ENCODE measurements at regions not wholly inside any gene's neighbourhood (a gene's known extent, or its start where the extent isn't known, plus 50 kb on each side); places are given as distances from the start of the nearest gene placed in this dataset.

DNA sequence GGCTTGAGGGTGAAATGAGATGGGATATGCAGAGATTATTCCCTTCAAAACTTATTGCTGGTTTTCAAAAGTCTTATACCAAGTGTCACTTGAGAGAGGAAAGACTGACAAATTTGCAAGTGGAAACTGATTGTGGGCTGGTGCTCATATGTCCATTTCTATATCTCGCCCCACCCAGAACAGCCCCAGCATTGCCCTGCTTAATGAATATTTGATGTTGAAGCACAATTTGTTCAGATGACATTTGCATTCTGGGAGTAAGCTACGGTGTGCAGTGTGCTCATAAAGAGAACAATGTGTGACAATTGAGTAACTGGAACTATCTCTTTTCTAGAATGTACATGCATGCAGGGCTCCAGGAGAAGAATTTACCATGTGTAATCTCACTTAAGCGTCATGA, 223.5 kb upstream of the TRPC5 start:
- Histone ChIP-seq H3K9me3 (no peaks in the 10 kb centered on the region), H3K27me3 (peaks cover 0 to 9% (median 0%) of the 10 kb centered on the region in 9 donors), H3K27ac (no peak overlapping the region), H3K36me3 (no peaks in the 10 kb centered on the region), H3K4me1 (no peaks in the 10 kb centered on the region), H3K4me3 (no peak overlapping the region)
- intact Hi-C loops (cut with DNase I) = no loop called here
- ATAC-seq (no peak), DNase-seq (no peak)
- no peak for TF ChIP-seq POLR2A (IDR thresholded peaks at IDR 0.05)
- TF ChIP-seq, protein P1, sequence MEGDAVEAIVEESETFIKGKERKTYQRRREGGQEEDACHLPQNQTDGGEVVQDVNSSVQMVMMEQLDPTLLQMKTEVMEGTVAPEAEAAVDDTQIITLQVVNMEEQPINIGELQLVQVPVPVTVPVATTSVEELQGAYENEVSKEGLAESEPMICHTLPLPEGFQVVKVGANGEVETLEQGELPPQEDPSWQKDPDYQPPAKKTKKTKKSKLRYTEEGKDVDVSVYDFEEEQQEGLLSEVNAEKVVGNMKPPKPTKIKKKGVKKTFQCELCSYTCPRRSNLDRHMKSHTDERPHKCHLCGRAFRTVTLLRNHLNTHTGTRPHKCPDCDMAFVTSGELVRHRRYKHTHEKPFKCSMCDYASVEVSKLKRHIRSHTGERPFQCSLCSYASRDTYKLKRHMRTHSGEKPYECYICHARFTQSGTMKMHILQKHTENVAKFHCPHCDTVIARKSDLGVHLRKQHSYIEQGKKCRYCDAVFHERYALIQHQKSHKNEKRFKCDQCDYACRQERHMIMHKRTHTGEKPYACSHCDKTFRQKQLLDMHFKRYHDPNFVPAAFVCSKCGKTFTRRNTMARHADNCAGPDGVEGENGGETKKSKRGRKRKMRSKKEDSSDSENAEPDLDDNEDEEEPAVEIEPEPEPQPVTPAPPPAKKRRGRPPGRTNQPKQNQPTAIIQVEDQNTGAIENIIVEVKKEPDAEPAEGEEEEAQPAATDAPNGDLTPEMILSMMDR (IDR thresholded peaks at IDR 0.05) = no peak
- WGBS, 4 donors = 62 to 79% (median 76%) methylated on average over 3 of the region's 3 CpGs

DNA sequence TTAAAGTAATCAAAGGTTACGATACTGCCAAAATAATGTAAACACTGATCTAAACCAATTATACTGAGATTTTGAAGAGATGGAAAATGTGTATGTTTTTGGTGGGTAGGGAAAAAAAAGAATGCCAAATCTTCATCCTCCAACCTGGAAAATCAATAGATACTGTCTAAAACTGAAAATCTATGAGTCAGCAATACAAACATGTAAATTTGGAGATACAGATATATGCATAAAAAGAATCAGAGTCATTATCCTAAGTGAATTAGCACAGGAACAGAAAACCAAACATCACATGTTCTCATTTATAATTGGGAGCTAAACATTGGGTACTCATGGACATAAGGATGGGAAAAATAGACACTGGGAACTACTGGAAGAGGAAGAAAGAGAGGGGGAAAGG, 197.4 kb upstream of the TRPC5 start:
- intact Hi-C loops (cut with DNase I) = no loop called here
- 80 to 94% (median 92%) methylated on average over 1 of the region's 1 CpG for WGBS, 4 donors
- ATAC-seq = no peak

DNA sequence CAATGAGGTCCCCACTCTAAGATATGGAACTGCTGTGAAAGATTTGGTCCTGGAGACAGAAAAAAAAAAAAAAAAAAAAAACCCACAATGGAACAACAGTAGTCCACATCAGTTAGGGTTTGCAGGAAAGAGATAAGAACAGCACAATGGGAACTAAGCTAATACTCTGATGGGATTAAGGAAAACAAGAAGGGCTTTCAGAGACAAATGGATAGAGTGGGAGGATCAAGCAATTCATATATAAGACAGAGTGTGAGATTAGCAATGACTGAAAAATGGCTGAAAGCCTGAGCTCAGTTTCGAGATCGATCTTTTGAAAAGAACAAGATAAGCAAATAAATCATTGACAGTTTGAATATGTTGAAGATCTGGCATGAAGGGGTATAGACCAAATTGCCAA, 188.4 kb upstream of the TRPC5 start:
- DNase-seq (no peak), ATAC-seq (no peak)
- Histone ChIP-seq H3K36me3 (no peaks in the 10 kb centered on the region), H3K9me3 (no peaks in the 10 kb centered on the region), H3K27ac (no peak overlapping the region), H3K4me3 (no peak overlapping the region), H3K4me1 (no peaks in the 10 kb centered on the region), H3K27me3 (peaks cover 0 to 16% (median 0%) of the 10 kb centered on the region in 9 donors)
- TF ChIP-seq, protein P1 (IDR thresholded peaks at IDR 0.05) = no peak
- no peak for TF ChIP-seq POLR2A (IDR thresholded peaks at IDR 0.05)
- 51 to 69% (median 59%) methylated on average over 2 of the region's 2 CpGs for WGBS, 4 donors
- intact Hi-C loops (cut with DNase I) = no loop called here

More for the DNA sequence above, 197.4 kb upstream of the TRPC5 start:
- Histone ChIP-seq H3K4me1 (no peaks in the 10 kb centered on the region), H3K27me3 (peaks cover 0 to 10% (median 0%) of the 10 kb centered on the region in 9 donors), H3K27ac (no peak overlapping the region), H3K9me3 (no peaks in the 10 kb centered on the region), H3K4me3 (no peak overlapping the region), H3K36me3 (no peaks in the 10 kb centered on the region)
- TF ChIP-seq POLR2A (IDR thresholded peaks at IDR 0.05) = no peak
- TF ChIP-seq, protein P1 (IDR thresholded peaks at IDR 0.05) = no peak
- DNase-seq = no peak

DNA sequence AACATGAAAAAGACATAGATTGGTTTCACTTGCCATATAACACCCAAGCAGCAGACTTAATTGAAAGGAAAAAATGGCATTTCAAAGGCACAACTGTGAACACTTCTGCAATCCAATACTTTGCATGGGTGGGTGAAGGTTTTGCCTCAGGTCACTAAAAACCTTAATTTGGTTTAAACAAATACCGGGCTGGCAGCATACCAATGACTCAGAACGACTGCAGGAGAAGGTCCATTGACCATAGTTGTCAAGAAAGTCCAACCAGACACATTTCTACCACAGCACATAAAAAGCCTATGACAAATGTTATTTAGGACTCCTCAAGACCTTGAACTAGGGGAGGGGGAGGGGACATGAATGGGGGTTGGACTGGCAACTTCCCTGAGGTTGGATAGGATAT, 183.6 kb upstream of the TRPC5 start:
- no peak overlapping the region for H3K4me3 ChIP-seq
- ATAC-seq (no peak), DNase-seq (no peak)
- H3K27me3 ChIP-seq = peaks cover 0 to 11% (median 0%) of the 10 kb centered on the region in 9 donors
- H3K27ac ChIP-seq = no peak overlapping the region
- intact Hi-C loops (cut with DNase I) = no loop called here
- TF ChIP-seq, protein P1 (IDR thresholded peaks at IDR 0.05) = no peak
- TF ChIP-seq POLR2A (IDR thresholded peaks at IDR 0.05) = no peak
- H3K4me1 ChIP-seq = no peaks in the 10 kb centered on the region
- WGBS, 4 donors = 32 to 82% (median 62%) methylated on average over 2 of the region's 2 CpGs
- H3K9me3 ChIP-seq = no peaks in the 10 kb centered on the region
- H3K36me3 ChIP-seq = no peaks in the 10 kb centered on the region
